GM12865 (cell line): ENCODE measurements at regions not wholly inside any gene's neighbourhood (a gene's known extent, or its start where the extent isn't known, plus 50 kb on each side); places are given as distances from the start of the nearest gene placed in this dataset.

Source experiments
- DNase-seq: peaks from one replicate; pipeline ENCODE4 v3.0.0; 2010; ENCODE audit warnings: low read depth
- H3K4me3 ChIP-seq: 2 replicates; pipeline ENCODE4 v1.5.1; 2011; ENCODE audit warnings: mild to moderate bottlenecking, low read depth, low read length, control low read depth
- TF ChIP-seq, protein P1 (sequence below): IDR thresholded peaks from 2 replicates; pipeline ENCODE4 v1.5.1; 2011; ENCODE audit warnings: low read length, control low read depth, low read depth, inconsistent platforms; ENCODE audit not compliant: insufficient read depth; ENCODE audit errors: missing control alignments

DNA sequence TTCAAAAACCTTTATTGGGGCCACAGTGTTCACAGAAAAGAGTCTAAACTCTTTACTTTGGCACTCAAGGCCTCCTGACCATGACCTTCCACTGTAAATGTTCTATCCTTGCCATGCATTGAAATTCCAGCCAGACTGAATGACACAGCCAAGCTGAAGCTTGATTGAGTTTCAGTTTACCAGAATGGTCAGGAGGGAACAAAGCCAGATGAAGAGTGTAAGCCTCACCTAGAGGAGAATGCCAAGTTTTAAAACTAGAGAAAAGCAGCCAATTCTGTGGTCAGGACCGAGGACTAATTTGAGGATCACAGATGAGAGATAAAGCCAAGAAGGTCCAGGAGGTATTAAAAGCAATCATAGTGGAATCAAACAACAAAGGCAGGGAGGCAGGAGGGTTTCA, 215.3 kb downstream of the KCNA4 start:
- TF ChIP-seq, protein P1, sequence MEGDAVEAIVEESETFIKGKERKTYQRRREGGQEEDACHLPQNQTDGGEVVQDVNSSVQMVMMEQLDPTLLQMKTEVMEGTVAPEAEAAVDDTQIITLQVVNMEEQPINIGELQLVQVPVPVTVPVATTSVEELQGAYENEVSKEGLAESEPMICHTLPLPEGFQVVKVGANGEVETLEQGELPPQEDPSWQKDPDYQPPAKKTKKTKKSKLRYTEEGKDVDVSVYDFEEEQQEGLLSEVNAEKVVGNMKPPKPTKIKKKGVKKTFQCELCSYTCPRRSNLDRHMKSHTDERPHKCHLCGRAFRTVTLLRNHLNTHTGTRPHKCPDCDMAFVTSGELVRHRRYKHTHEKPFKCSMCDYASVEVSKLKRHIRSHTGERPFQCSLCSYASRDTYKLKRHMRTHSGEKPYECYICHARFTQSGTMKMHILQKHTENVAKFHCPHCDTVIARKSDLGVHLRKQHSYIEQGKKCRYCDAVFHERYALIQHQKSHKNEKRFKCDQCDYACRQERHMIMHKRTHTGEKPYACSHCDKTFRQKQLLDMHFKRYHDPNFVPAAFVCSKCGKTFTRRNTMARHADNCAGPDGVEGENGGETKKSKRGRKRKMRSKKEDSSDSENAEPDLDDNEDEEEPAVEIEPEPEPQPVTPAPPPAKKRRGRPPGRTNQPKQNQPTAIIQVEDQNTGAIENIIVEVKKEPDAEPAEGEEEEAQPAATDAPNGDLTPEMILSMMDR: no peak
- DNase-seq: no peak
- no peak overlapping the region for H3K4me3 ChIP-seq

DNA sequence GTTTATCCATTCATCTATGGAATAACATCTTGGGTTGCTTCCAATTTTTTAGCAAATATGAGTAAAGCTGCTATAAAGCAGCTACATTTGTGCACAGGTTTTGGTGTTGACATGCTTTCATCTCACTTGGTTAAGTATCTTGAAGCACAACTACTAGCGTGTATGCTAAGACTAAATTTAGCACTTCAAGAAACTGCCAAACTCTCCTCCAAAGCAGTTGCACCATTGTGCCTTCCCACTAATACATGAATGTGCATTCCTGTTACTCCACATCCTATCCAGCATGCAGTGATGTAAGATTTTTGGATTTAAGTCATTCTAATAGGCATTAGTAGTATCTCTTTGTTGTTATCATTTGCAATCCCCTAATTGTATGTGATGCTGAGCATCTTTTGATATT, 230.7 kb downstream of the KCNA4 start:
- no peak overlapping the region for H3K4me3 ChIP-seq
- TF ChIP-seq, protein P1: no peak
- no peak for DNase-seq

DNA sequence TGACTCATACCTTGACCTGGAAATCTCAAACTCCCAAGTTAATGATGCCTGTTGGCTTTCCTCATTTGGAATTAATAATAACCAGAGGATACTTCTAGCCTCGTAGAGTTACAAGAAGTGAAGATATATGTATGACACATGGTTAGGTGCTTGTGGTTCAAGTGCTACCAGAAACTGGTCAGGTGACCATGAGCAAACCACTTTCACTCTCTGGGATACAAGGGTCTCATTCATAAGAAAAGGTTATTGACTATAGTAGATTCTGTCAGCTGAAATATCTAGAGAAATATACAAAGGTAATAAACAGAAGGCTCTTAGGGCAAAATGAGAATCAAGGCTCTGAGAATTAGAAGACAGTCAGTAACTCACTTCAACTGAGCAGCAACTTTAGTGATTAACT, 233.3 kb downstream of the KCNA4 start:
- no peak for DNase-seq
- H3K4me3 ChIP-seq: no peak overlapping the region
- TF ChIP-seq, protein P1: no peak

DNA sequence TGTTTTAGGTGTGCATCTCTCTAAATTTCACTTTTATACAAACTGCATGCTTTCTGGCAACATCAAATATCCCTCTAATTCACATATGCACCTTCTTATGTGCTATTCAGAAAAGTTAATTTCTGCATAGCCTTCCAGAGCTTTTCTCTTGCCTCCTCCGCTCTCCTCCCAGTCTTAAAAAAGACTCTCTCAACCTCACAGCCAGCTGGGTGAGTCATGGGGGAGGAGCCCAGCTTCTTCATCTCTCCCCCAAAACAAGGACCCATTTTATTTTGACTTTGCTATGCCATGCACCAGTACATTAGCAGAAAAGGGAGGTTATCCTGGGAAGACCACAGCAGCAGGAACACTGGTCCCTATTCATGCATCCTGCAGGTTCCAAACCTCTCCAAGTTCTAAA, 234.4 kb downstream of the KCNA4 start:
- H3K4me3 ChIP-seq: no peak overlapping the region
- TF ChIP-seq, protein P1: no peak
- no peak for DNase-seq

DNA sequence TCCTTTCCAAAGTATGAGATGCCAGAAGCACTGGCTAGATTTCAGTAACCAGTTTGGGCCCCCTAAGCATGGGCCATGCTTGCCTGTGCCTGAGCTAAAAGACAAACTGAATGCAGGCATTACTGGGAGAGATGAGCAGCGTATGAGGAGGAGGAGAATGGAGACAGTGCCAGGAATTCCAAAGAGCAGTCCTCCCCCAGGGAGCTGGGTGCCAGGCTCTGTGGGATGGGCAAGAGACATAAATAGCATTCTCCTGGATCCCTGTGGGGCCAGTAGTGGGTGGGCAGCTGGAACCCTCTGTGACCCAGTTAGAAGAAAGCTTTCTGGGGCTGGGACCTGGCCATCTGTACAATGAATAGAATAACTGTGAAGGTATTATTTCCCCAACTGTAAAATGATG, 235.6 kb downstream of the KCNA4 start:
- no peak for DNase-seq
- no peak overlapping the region for H3K4me3 ChIP-seq
- TF ChIP-seq, protein P1: no peak

DNA sequence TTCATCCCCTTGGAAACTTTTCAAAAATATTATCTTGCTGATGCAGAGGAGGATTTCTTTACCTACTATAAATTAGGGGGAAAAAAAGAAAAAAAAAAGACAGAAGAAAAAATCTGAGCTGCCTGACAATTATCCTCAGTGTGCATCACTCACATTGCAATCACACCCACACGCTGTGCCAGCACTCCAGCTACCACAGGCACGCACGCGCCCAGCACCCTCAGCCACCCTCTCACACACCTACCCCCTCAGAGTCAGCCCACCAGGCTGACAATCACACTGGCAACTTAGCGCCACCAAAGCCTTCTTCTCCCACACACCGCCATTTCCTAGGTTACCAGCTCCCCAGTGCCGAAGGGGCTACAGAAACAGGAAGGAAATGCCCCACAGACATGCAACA, 236.1 kb downstream of the KCNA4 start:
- no peak overlapping the region for H3K4me3 ChIP-seq
- DNase-seq: no peak
- TF ChIP-seq, protein P1: no peak

DNA sequence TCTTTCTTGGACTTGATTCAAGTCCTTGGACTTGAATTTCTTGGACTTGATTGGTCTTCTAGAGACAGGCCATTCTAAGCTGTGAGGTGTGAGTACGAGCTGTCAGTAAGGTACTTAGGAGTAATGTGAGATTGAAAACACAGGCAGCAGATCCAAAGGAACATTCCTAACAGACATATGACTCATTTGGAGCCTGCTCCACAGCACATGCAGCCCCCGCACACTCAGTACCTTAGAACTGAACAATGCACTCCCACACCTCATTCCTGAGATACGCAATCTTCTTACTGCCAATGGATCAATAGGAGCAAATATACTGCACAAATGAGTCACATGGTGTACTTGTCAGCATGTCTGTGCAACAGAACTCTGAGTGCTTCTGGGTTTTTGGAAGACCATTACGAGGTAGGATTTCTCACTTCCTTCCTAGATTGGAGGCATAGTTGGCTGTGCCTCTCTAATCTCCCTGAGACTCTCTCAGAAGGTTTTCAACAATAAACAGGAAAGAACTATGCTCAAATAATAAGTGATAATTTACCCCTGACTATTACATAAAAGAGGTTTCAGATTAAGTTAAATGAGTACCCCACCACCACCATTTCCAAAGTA, 243.1 kb downstream of the KCNA4 start:
- TF ChIP-seq, protein P1: no peak
- DNase-seq: no peak
- no peak overlapping the region for H3K4me3 ChIP-seq
